Bronchial epithelial cell (primary cell): ENCODE measurements at regions not wholly inside any gene's neighbourhood (a gene's known extent, or its start where the extent isn't known, plus 50 kb on each side); places are given as distances from the start of the nearest gene placed in this dataset.
A peak's percentile ranks its signal among the peaks of the same experiment; 100 is the strongest.

ENCODE experiments used
- DNase-seq: peaks from one replicate; pipeline ENCODE4 v3.0.0-alpha.2; 2010; ENCODE audit warnings: low read depth
- FAIRE-seq: peaks from 2 replicates; lab custom pipeline; 2011; peaks lifted over from hg19 to GRCh38; lab: Jason Lieb, UNC
- H3K27me3 ChIP-seq: 2 replicates; pipeline ENCODE4 v1.5.1; 2011; ENCODE audit warnings: low read length; ENCODE audit not compliant: control insufficient read depth, insufficient read depth
- H3K36me3 ChIP-seq: 2 replicates; pipeline ENCODE4 v1.5.1; 2011; ENCODE audit warnings: low read length; ENCODE audit not compliant: control insufficient read depth, insufficient read depth
- H3K4me3 ChIP-seq: 2 replicates; pipeline ENCODE4 v1.5.1; 2011; ENCODE audit warnings: mild to moderate bottlenecking, low read depth, low read length, control low read depth
- CTCF ChIP-seq: IDR thresholded peaks from 2 replicates; pipeline ENCODE4 v1.5.1; 2011; ENCODE audit warnings: mild to moderate bottlenecking, moderate library complexity, low read length, control low read depth, inconsistent platforms; ENCODE audit not compliant: insufficient read depth, severe bottlenecking

- no peaks in the 10 kb centered on the region for H3K27me3 ChIP-seq
- H3K36me3 ChIP-seq: no peaks in the 10 kb centered on the region
- no peak overlapping the region for H3K4me3 ChIP-seq
- TF ChIP-seq CTCF: no peak
- FAIRE-seq (no peak), DNase-seq (no peak)
Measured at GRCh38 chr3:94206291-94206690, 143.4 kb downstream of the NSUN3 start.

DNA sequence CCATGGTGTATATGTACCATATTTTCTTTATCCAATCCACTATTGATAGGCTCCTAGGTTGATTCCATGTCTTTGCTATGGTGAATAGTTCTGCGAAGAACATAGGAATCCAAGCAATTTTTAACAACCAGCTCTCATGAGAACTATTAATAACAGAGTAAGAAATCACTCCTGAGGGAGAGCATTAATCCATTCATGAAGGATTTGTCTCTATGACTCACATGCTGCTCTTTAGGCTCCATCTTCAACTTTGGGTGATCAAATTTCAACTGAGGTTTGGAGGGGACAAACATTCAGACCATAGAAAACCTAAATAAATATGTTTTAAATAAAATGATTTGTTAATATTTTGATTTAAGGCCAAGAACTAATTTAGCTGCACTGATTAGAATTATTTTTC is 147.4 kb downstream of the NSUN3 start:
- no peaks in the 10 kb centered on the region for H3K27me3 ChIP-seq
- no peak overlapping the region for H3K4me3 ChIP-seq
- no peaks in the 10 kb centered on the region for H3K36me3 ChIP-seq
- no peak for TF ChIP-seq CTCF
- FAIRE-seq (no peak), DNase-seq (no peak)

DNA sequence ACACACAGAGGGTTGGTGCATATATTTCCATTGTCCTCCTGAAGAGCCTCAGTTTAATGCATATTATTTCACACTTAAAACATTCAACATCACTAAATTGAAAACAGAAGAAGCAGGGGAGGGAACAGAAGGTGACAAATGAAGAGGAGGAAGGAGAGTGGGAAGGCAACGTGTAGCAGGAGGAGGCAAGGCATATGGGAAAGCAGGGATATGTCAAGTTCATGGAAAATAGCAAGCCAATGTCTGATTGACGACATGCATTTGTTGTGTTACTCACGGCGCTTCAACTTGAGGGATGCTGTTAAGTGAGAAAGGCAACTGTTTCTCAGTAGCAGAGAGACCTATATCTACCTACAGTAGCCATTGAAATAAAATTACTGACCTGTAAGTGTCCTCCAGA is 154.5 kb downstream of the NSUN3 start:
- Histone ChIP-seq H3K36me3 (no peaks in the 10 kb centered on the region), H3K27me3 (no peaks in the 10 kb centered on the region), H3K4me3 (no peak overlapping the region)
- DNase-seq (no peak), FAIRE-seq (no peak)
- TF ChIP-seq CTCF: no peak

DNA sequence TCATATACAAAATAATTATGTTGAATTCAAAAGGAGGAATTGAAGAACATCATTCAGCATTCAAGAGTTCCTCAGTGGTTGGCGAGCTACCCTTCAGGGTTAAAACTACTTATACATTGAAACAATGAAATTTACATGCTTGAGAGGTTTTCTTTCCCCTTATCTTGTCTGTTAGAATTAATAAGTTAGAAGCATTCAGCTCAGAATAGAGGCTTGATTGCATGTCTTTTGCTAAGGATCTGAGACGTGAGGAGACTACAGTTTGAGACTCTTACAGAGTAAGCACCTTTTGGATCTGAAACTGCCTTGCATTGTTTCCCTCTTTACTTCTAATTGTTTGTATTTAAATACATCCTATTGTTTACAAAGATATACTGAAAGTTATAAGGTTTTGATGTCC is 157.6 kb downstream of the NSUN3 start:
- TF ChIP-seq CTCF: no peak
- Histone ChIP-seq H3K36me3 (no peaks in the 10 kb centered on the region), H3K4me3 (no peak overlapping the region), H3K27me3 (no peaks in the 10 kb centered on the region)
- FAIRE-seq: no peak
- DNase-seq: no peak

DNA sequence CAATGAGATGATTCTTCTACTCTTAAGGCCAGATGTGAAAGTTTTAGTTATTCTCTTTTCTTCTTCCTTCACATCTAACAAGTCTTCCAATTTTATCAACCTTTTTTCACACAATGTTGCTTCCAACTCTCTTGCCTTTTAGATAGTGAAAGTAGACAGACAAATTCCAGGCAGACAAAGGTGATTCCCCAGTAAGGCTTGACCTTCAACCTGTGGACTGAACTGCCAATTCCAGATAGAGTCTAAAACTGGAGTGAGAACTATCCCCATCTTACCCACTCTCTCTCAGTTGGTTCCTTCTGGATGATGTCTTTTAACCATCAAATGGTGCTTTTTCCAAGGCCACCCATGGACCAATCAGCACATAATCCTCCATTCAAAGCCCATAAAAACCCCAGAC is 159.0 kb downstream of the NSUN3 start:
- H3K4me3 ChIP-seq: no peak overlapping the region
- H3K27me3 ChIP-seq: no peaks in the 10 kb centered on the region
- no peaks in the 10 kb centered on the region for H3K36me3 ChIP-seq
- FAIRE-seq (no peak), DNase-seq (no peak)
- TF ChIP-seq CTCF: no peak

GRCh38 chr3:94225148-94225865 is 162.4 kb downstream of the NSUN3 start:
- FAIRE-seq (no peak), DNase-seq (peak; percentile 74)
- Histone ChIP-seq H3K27me3 (no peaks in the 10 kb centered on the region), H3K4me3 (no peak overlapping the region), H3K36me3 (no peaks in the 10 kb centered on the region)
- no peak for TF ChIP-seq CTCF
